HCT116 (cell line): ENCODE measurements at regions not wholly inside any gene's neighbourhood (a gene's known extent, or its start where the extent isn't known, plus 50 kb on each side); places are given as distances from the start of the nearest gene placed in this dataset.

Source experiments
- ATAC-seq: fragments of 200-7000 bp; cut with Tn5 transposase; 2 replicates; pipeline ENCODE4 v1.9.1; 2020; ENCODE audit warnings: mild to moderate bottlenecking, moderate library complexity
- BruUV-seq: library from RNA; stranded (reverse); fragments of 400-500 nt; replicated peaks from 2 replicates; lab custom pipeline; 2021; lab: Mats Ljungman, UMichigan
- CTCF ChIA-PET: fragments of 300-600 bp; sonication (Branson Sonifier 250); formaldehyde crosslinking; loops from one replicate; lab custom pipeline; 2021; ENCODE audit warnings: antibody characterized with exemption; lab: Charles Lee
- POLR2A ChIA-PET: fragments of 300-600, 350-600 bp; sonication (Branson Sonifier 250); formaldehyde crosslinking; loops from one replicate; lab custom pipeline; 2021; ENCODE audit warnings: antibody characterized with exemption; lab: Charles Lee
- RAD21 ChIA-PET, 2 experiments: fragments of 300-600 bp; sonication (Branson Sonifier 250); formaldehyde crosslinking; loops; one replicate each; lab custom pipeline; 2023; ENCODE audit warnings: low total read pairs in 2 of 2; ENCODE audit not compliant: uncharacterized antibody in 2 of 2, unreplicated experiment in 2 of 2, low non-redundant PET in 1 of 2; lab: Charles Lee
- DNase-seq: peaks from one replicate; pipeline ENCODE4 v3.0.0-alpha.2; 2010; ENCODE audit warnings: low read depth, low spot score
- H2AFZ ChIP-seq: fragments of 200-600 bp; shearing (Covaris generic), sonication (generic); 2 replicates; pipeline ENCODE4 v1.6.1; 2017; ENCODE audit warnings: low read depth, mixed run types, mixed read lengths, antibody characterized with exemption, low read length; ENCODE audit not compliant: poor library complexity, severe bottlenecking
- H3K27ac ChIP-seq: 2 replicates; pipeline ENCODE4 v1.5.1; 2012; ENCODE audit warnings: low read depth, low read length
- H3K27me3 ChIP-seq: fragments of 200-600 bp; sonication (generic); 2 replicates; pipeline ENCODE4 v1.6.1; 2016; ENCODE audit warnings: mixed run types, low read length, mixed read lengths; ENCODE audit not compliant: insufficient read depth
- H3K36me3 ChIP-seq, 2 experiments: fragments of 200-500 bp in 1 of 2; fragments of 200-600 bp in 1 of 2; sonication (Bioruptor generic) in 1 of 2; sonication (generic) in 1 of 2; 2 replicates each; pipeline versions ENCODE4 v1.5.1 to v1.6.1; 2014 to 2016; ENCODE audit warnings: low read length in 2 of 2, inconsistent platforms in 1 of 2, mixed read lengths in 1 of 2, mixed run types in 1 of 2; ENCODE audit not compliant: insufficient read depth in 2 of 2, control insufficient read depth in 1 of 2
- H3K4me1 ChIP-seq, 2 experiments: fragments of 200-600 bp in 1 of 2; sonication (generic) in 1 of 2; 2 replicates each; pipeline versions ENCODE4 v1.5.1 to v1.6.1; 2012 to 2017; ENCODE audit warnings: low read length in 2 of 2, inconsistent platforms in 1 of 2, mild to moderate bottlenecking in 1 of 2, mixed read lengths in 1 of 2, mixed run types in 1 of 2, moderate library complexity in 1 of 2; ENCODE audit not compliant: insufficient read depth in 2 of 2, control insufficient read depth in 1 of 2
- H3K4me2 ChIP-seq: fragments of 200-600 bp; sonication (generic); 2 replicates; pipeline ENCODE4 v1.6.1; 2017; ENCODE audit warnings: mixed run types, low read length, mixed read lengths
- H3K4me3 ChIP-seq, 2 experiments: fragments of 200-600 bp in 1 of 2; sonication (generic) in 1 of 2; replicated peaks in 1 of 2; 2 replicates each; pipeline ENCODE4 v1.5.1; 2011 to 2016; ENCODE audit warnings: low read length in 2 of 2, control low read depth in 1 of 2, low read depth in 1 of 2, mild to moderate bottlenecking in 1 of 2, mixed read lengths in 1 of 2, mixed run types in 1 of 2
- H3K79me2 ChIP-seq: fragments of 200-600 bp; sonication (generic); 2 replicates; pipeline ENCODE4 v1.6.1; 2017; ENCODE audit warnings: mild to moderate bottlenecking, mixed run types, low read length, moderate library complexity, mixed read lengths; ENCODE audit not compliant: insufficient read depth
- H3K9ac ChIP-seq: fragments of 200-600 bp; sonication (generic); 2 replicates; pipeline ENCODE4 v1.6.1; 2016; ENCODE audit warnings: low read length, mixed read lengths
- H3K9me2 ChIP-seq: fragments of 200-600 bp; sonication (generic), shearing (Covaris generic); 2 replicates; pipeline ENCODE4 v1.6.1; 2017; ENCODE audit warnings: mixed run types, mild to moderate bottlenecking, moderate library complexity; ENCODE audit not compliant: insufficient read depth
- H3K9me3 ChIP-seq, 2 experiments: fragments of 200-500 bp in 1 of 2; fragments of 200-600 bp in 1 of 2; sonication (Bioruptor generic) in 1 of 2; sonication (generic) in 1 of 2; 2 replicates each; pipeline ENCODE4 v1.6.1; 2014 to 2017; ENCODE audit warnings: low read length in 2 of 2, mixed read lengths in 2 of 2, inconsistent platforms in 1 of 2, low read depth in 1 of 2, mild to moderate bottlenecking in 1 of 2, mixed run types in 1 of 2, moderate library complexity in 1 of 2; ENCODE audit not compliant: control insufficient read depth in 1 of 2, insufficient read depth in 1 of 2
- H4K20me1 ChIP-seq: fragments of 200-600 bp; sonication (generic), shearing (Covaris generic); 2 replicates; pipeline ENCODE4 v1.6.1; 2017; ENCODE audit warnings: mixed run types, mild to moderate bottlenecking, moderate library complexity; ENCODE audit not compliant: insufficient read depth
- EZH2 ChIP-seq: fragments of 200-600 bp; sonication (generic); IDR thresholded peaks from 2 replicates; pipeline ENCODE4 v1.6.1; 2017; ENCODE audit warnings: antibody characterized with exemption, mixed run types
- EZH2phosphoT487 ChIP-seq: fragments of 200-600 bp; IDR thresholded peaks from 2 replicates; pipeline ENCODE4 v1.6.1; 2018; ENCODE audit warnings: antibody characterized with exemption, borderline replicate concordance
- POLR2A ChIP-seq: IDR thresholded peaks from 2 replicates; pipeline ENCODE4 v1.7.0; 2011; ENCODE audit warnings: borderline replicate concordance; ENCODE audit not compliant: insufficient read depth, insufficient read length; ENCODE audit errors: extremely low read depth
- RAD21 ChIP-seq: IDR thresholded peaks from 2 replicates; pipeline ENCODE4 v1.6.1; 2012; ENCODE audit warnings: low read depth, mild to moderate bottlenecking
- SP1 ChIP-seq: IDR thresholded peaks from 2 replicates; pipeline ENCODE4 v1.6.1; 2012; ENCODE audit warnings: low read depth
- TCF7L2 ChIP-seq: IDR thresholded peaks from 2 replicates; pipeline ENCODE4 v1.7.0; 2011; ENCODE audit warnings: borderline replicate concordance, inconsistent platforms; ENCODE audit not compliant: insufficient read depth, insufficient read length; ENCODE audit errors: extremely low read depth
- ZNF274 ChIP-seq: fragments of 200-500 bp; sonication (Bioruptor generic); IDR thresholded peaks from 2 replicates; pipeline ENCODE4 v1.6.1; 2014; ENCODE audit warnings: mild to moderate bottlenecking, low read depth, low read length, inconsistent platforms
- intact Hi-C: fragments of 100-400 bp; cut with micrococcal nuclease; formaldehyde crosslinking; loops from 2 replicates; pipeline ENCODE4 v1.10.0; 2022
- TF ChIP-seq, protein P1 (sequence below): IDR thresholded peaks from 2 replicates; pipeline ENCODE4 v1.6.1; 2012

DNA sequence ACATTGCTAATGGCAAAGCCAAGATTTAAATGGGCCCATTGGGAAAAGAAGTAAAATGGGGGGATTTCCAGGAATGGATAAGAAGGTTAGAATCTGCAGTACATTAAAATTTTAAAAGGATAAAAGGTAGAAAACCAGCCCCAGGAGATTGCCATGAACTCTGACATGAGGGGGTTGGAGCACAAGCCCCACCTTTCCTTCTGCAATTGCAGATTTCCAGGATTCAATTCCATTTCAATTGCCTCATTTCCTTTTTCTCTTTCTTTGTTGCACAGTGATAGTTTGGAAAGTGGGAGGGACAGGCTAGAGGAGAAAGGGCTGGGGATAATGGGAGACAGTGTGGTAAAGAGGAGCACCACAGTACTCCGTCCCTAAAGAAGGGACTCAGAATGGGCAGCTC lies 238.5 kb upstream of the RAB4A start:
- no peaks in the 10 kb centered on the region for H4K20me1 ChIP-seq
- no TSS peak for BruUV-seq
- no peaks in the 10 kb centered on the region for H3K79me2 ChIP-seq
- CTCF ChIA-PET = no interaction called here
- peaks cover 21% of the 10 kb centered on the region; the same call in 1 of the 2 replicates for H3K27me3 ChIP-seq
- H3K4me1 ChIP-seq = no peaks in the 10 kb centered on the region
- intact Hi-C loops = no loop called here
- no peak for DNase-seq
- H3K4me3 ChIP-seq = no peak overlapping the region
- H3K4me2 ChIP-seq = no peak overlapping the region
- no peak for ATAC-seq
- no peaks in the 10 kb centered on the region for H3K9me2 ChIP-seq
- H3K36me3 ChIP-seq = no peaks in the 10 kb centered on the region
- H3K27ac ChIP-seq = no peak overlapping the region
- H3K9ac ChIP-seq = no peak overlapping the region
- TF ChIP-seq SP1 (no peak), EZH2 (no peak), RAD21 (no peak), EZH2phosphoT487 (no peak), POLR2A (no peak)
- TF ChIP-seq, protein P1, sequence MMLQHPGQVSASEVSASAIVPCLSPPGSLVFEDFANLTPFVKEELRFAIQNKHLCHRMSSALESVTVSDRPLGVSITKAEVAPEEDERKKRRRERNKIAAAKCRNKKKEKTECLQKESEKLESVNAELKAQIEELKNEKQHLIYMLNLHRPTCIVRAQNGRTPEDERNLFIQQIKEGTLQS = no peak
- H2AFZ ChIP-seq = no peak overlapping the region
- POLR2A ChIA-PET = interaction anchor here (1.2 kb wide), 1 partner anchor 8 kb away, joined by 3 read pairs; no protein-coding TSS in a partner anchor
- H3K9me3 ChIP-seq = no peaks in the 10 kb centered on the region
- RAD21 ChIA-PET = no interaction called here

DNA sequence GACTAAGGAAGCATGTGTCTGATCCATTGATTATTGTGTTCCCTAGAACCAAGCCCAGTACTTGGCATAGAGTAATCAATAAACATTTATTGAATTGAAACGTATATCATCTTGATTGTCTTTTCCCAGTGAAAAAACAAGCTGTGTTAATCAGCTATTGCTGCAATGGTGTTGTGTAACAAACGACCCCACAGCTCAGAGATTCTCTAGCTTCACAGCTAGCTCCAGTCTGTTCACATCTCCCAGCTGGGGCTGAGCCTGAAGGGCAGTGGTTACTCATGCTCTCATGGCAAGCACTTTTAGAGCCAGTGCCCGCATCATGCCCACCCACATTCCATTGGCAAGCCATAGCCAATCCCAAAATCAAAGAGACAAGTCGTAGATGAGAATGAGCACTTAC lies 237.4 kb upstream of the RAB4A start:
- Histone ChIP-seq H3K4me3 (no peak overlapping the region), H3K27me3 (peaks cover 21% of the 10 kb centered on the region; the same call in 1 of the 2 replicates), H4K20me1 (no peaks in the 10 kb centered on the region), H3K4me1 (no peaks in the 10 kb centered on the region), H3K9me2 (no peaks in the 10 kb centered on the region), H2AFZ (no peak overlapping the region)
- RAD21 ChIA-PET = no interaction called here
- CTCF ChIA-PET = no interaction called here
- no TSS peak for BruUV-seq
- DNase-seq = no peak
- no peak for ATAC-seq
- intact Hi-C loops = no loop called here
- POLR2A ChIA-PET = interaction anchor here (1.2 kb wide), 1 partner anchor 9 kb away, joined by 3 read pairs; no protein-coding TSS in a partner anchor
- TF ChIP-seq TCF7L2 (no peak), EZH2 (no peak), ZNF274 (no peak)
- TF ChIP-seq, all 23 proteins: peak for 0
- Histone ChIP-seq H3K27ac (no peak overlapping the region), H3K4me2 (no peak overlapping the region), H3K36me3 (no peaks in the 10 kb centered on the region), H3K9ac (no peak overlapping the region), H3K9me3 (no peaks in the 10 kb centered on the region), H3K79me2 (no peaks in the 10 kb centered on the region)
